GM21360 (cell line): ENCODE measurements at regions not wholly inside any gene's neighbourhood (a gene's known extent, or its start where the extent isn't known, plus 50 kb on each side); places are given as distances from the start of the nearest gene placed in this dataset.
A peak's percentile ranks its signal among the peaks of the same experiment; 100 is the strongest.

Experiments
- ATAC-seq: cut with Tn5 transposase; IDR thresholded peaks from one replicate; pipeline ENCODE4 v1.9.1; 2021; ENCODE audit warnings: mild to moderate bottlenecking, moderate library complexity; ENCODE audit not compliant: unreplicated experiment

DNA sequence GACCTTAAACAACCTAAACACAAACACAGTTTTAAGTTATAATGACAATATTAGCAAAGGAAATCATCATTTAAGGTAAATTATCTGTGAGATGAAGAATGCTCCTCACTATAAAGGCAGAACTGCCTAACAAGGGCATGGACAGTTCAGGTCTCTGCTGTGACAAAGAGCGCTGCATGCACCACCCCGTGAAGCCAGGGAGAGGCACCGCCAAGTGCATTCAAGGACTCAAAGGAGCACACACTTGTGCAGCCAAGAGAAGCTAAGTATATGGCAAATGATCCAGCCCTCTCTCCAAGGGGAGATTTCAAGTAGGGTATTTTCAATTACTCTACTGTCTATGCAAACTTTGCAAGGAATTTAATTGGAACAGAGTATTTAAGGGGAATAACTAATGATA is 126.0 kb downstream of the RAP2A start:
- no peak for ATAC-seq

DNA sequence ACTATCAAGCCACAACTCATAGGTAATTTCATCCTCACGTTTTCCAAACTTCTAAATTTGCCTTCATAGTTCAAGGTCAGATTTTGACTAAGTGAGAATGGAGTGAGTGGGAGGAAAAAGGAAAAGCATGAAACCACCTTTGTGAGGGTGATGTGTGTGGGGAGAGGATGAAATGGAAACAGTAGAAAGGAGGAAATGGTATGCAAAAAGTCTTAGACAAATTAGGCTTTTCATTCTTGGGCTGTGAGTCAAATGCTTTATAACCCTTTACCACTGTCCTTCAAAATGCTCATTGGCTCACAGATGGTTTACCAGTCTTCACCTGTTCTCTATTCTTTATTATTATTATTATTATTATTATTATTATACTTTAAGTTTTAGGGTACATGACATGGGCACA is 127.2 kb downstream of the RAP2A start:
- ATAC-seq: peak; percentile 49

DNA sequence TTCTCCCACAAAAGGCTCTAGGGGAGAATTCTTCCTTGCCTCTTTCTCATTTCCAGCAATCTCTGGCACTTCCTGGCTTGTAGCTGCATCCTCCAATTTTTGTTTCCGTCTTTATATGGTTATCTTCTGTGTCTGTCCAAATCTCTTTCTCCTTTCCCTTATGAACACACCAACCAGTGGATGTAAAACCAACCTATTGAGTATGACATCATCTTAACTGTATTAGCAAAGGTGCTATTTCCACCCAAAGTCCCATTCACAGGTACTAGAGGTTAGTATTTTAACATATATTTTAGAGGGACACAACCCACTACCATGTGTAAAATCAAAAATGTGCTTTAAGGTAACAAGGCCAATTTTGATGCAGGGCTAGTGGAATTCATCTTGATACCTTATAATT is 129.0 kb downstream of the RAP2A start:
- no peak for ATAC-seq

DNA sequence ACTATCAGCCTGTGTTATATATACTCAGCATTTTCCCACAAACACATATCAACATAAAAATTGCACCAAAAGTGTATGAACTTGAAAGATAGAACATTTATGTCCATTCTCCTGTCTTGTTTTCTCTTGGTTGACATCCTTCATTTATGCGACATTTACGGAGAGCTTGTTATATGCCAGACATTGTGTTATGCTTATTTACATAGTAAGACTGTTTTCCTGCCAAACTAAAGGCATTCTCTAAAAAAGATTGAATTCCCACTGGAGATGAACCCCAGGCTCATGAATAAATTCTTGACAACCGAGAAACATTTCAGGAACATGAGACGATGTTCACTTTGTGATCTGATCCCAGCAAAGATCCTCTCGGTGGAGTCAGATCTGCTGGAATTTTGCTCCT is 131.0 kb downstream of the RAP2A start:
- ATAC-seq: no peak

DNA sequence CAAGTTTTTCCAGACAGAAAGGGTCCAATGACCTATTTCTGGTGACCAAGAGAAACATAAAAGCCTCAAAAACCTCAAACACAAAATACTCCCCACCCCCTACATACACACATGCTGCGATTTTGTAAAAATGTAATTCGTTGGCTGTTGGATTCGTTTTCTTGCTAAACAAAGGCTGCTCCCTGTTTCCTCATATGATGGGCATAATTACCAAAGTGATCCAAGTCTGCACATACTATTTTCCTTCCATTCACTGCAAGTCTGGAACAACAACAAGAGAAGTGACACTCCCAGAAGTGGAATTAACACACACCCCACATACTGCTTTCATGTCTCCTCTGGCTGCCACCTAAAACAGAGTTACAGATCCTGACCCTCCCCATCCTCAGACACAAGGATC is 131.9 kb downstream of the RAP2A start:
- no peak for ATAC-seq

DNA sequence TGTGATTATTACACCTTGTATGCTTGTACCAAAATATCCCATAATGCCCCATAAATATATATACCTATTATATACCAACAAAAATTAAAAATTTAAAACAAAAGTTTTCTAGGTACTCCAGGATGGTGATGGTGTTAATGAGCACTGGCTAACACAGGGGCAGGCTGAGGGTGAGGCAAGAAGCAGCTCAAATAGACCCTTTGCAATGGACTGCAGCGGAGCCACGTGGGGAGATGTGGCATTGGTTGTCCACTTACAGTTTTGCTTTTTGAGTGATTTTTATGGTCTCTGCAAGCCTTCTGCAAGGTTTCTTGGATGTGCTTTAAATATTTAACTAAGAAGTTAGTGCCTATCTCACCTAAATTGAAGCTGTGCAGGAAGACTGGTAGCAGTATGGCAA is 132.9 kb downstream of the RAP2A start:
- no peak for ATAC-seq

DNA sequence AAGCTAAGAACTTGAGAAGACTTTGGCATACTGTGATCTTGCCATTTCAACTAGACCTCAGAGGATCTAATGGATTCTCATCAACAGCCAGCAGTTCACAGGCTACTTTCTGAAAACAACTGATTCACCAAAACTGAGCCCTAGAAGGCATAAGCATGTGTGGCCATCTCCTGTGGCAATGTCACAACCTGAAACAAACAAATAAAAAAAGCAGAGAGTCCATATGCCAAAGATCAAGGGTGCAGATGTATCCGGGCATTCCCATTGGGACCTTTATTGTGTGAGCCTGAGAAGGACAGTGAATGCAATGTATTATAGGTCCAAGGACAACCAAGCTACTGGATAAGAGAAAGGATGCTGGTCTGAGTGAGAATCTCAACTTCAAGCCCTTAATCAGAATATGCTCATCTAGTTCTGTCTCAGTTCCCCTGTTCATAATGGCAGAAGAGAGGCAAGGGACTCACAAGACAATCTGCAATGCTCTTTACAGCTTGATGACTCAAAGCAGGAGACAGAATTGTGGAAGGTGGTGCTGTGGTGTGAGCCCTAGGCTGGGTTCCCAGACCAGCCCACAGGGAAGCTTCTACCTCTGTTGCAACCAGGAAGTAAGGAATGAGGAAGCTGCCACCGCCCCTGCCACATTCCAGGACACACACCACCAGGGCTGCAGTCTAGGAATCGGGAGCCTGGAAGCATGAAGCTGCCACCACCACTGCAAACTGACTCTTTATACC is 133.7 kb downstream of the RAP2A start:
- peak; percentile 99 for ATAC-seq

DNA sequence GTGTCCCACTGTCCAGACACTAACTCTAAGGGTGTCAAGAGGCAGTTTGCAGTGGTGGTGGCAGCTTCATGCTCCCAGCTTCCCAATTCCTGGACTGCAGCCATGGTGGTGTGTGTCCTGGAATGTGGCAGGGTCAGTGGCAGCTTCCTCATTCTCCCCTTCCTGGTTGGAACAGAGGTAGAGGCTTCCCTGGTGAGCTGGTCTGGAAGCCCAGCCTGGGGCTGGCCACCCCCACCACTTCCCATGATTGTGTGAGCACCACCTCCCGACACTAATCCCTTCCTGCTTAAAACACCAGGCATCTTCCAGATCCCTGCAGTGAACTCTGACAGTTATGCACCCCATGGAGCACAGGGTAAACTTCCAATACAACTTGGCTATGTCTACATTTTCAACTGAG is 134.9 kb downstream of the RAP2A start:
- ATAC-seq: no peak

DNA sequence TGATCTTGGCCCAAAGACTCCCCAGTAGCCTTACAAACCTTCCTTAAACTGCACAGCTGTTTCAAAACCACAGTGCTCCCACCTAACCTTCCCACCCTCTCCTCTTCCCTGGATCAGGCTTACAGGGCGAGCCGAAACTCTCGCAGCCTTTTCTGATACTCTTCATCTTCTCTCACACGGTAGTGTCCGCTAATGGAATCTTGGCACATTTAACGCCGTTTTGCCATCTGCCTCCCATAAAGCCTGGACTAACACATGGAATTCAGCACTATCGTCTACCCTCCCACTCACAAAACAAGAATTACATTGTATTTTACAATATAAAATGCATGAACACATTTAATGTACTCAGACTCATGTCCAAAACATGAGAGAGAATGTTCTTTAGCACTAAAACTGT is 135.9 kb downstream of the RAP2A start:
- no peak for ATAC-seq

DNA sequence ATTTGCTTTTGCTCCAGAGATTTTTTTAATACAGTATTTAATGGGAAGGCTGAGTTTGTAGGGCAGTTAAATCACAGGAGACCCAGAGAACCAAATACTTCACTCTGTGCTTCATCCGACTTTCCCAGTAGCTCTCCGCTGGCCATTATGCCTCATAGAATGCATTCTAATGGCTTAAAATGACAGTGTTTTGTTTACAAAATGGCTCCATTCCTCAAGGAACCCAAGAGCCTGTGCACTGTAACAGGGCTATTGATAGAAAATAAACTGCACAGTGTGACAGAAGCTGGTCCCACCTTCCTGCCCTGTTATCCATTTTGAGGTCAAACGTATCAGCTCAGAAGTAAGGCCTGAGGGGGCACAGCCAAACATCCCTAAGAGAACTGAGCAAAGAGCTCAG is 136.5 kb downstream of the RAP2A start:
- no peak for ATAC-seq

DNA sequence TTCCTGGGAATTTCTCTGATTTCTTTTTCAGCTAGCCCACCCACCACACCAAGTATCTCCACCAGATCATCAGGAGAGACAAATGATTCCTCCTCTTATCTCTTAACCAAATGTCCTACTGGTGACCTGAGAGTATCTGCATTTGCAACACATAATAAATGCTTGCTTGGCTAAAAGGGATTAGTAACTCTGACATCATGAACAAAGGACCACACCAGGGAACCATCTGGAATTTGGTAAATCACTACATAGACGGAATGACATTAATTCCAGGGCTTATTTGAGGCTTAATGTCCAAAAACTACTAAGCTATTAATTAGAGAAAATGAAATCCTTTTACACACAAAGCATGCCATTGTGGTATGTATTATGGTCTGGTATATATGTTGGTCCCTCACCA is 139.0 kb downstream of the RAP2A start:
- ATAC-seq: no peak

DNA sequence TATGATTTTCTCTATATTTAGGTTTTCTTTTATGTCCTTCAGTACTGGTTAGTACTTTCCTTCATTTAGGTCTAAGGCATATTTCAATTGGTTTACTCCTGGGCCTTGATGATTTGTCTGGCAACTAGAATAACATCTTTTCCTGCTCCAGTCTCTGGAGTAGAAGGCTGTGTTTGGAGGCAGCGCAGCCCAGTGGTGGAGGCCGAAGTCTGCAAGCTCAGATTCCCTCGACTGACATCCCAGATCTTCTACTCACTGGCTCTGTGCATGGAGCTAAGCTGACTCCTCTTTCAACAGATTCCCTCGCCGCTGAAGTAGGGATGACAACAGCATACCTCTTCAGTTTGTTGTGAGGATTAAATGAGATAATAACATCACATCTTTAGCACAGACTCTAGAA is 141.0 kb downstream of the RAP2A start:
- no peak for ATAC-seq

DNA sequence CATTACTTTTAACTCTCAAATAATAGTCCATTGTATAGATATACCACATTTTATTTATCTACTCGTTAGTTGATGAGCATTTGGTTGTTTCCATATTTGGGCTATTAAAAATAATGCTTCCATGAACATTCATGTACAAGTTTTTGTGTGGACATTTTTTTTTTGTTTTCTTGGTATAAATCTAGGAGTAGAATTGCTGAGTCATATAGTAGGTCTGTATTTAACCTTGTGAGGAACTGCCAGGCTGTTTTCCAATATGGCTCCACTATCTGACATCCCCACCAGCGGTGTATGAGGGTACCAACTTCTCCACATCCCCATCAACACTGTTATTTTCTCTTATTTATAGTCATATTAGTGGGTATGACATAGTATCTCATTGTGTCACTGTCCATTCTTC is 143.1 kb downstream of the RAP2A start:
- no peak for ATAC-seq

DNA sequence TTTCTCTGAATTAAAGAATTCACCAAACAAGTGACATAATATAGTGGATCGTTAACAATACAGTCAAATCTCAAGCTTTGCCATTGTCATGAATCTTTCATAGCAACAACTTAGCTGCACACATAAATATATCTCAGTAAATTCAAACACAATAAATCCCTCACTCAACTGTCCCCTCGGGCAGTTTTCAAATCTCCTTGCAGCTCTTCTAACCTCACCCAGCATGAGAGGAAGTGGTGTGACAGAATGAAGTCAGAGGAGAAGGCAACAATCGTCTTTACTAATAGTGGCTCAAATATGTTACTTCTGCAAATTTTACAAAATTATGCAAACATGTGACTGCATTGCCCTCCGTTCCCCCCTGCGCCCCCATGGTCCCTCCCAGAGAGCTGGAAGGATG is 148.2 kb downstream of the RAP2A start:
- ATAC-seq: no peak

DNA sequence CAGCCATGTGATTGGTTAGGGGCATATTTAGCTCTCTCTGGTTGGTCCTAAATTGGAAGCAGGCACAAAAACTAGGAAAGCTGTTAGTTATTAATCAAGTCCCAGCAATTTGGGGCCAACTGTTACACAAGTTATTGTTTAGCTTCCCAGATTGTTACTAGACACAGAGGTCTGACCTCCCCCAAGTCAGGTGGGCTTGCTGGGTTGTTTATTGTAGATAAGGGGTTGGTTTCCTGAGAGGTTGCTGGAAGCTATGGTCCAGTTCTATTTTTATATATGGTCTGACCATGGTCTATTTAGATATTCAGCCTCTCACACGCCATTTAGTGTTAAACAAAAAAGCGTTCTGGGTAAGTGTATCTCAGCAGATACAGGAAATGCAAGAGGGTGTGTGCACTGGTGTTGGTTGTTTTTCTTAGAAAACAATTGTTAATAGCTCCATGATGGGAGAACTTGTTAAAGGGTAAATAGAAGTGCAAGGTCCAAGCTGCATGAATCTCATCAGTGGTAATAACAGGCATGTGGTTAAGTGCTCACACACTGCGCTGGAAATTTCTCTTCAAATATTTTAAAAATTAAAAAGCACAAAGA is 150.0 kb downstream of the RAP2A start:
- no peak for ATAC-seq

DNA sequence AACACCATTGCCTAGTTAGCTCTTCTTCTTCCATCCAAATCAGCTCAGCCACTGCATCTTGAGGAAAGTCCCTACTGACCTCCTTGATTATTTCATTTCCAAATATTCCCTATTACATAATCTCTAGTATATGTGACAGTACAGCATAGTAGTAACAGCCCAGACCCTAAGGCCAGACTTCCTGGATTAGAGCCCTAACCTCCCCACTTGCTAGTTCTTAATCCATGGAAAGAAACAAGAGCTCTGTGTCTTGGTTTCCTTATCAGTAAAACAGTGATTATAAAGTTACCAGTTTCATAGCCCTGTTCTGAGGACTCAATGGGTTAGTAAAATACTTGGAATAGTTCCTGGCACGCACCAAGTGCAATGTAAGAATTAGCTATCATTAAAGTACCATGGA is 153.0 kb downstream of the RAP2A start:
- no peak for ATAC-seq

DNA sequence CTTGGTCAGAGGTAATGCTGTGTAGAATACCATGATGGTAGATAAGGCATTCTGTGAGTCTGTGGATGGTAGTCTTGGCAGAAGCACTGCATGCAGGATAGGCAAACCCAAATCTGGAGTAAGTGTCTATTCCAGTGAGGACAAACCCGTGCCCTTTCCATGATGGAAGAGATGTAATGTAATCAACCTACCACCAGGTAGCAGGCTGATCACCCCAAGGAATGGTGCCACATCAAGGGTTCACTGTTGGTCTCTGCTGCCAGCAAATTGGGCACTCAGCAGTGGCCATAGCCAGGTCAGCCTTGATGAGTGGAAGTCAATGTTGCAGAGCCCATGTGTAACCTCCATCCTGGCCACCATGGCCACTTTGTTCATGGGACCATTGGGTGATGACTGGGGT is 155.0 kb downstream of the RAP2A start:
- no peak for ATAC-seq

DNA sequence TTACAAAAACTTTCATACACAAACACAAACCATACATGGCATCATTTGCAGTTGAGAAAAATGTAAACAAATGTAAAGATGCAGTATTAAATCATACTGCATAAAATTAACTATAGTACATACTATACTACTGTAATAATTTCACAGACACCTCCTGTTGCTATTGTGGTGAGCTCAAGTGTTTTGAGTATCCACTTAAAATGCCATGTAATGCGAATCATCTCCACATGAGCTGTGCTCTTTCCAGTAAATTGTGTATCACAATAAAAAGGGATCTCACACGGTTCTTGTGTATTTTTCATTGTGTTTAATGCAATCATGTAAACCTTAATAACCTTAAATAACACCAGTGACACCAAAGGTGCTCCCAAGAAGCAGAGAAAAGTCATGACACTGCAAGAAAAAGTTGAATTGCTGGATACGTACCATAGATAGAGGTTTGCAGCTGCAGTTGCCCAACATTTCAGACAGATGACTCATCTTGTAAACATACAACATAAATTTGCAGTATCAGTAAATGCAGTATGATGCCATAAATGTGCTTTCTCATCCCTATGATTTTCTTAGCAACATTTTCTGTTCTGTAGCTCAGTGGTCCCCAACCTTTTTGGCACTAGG is 166.6 kb downstream of the RAP2A start:
- ATAC-seq: no peak

DNA sequence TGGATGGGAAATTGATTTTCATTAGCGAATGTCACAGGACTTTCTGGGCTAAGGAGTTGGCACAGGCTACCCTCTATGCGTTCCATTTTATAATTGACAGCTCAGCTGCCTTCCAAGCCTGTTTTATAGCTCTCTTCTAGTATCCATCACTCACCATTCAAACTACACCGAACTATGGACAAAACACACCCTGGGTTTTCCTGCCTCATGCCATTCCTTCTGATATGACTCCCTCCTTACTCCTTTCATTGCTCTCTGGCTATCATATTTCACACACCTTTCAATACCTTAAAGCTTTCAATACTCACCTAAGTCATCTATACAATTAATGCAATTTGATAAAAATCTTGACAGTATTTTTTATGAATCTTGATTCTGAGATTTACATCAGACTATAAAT is 181.3 kb downstream of the RAP2A start:
- no peak for ATAC-seq

DNA sequence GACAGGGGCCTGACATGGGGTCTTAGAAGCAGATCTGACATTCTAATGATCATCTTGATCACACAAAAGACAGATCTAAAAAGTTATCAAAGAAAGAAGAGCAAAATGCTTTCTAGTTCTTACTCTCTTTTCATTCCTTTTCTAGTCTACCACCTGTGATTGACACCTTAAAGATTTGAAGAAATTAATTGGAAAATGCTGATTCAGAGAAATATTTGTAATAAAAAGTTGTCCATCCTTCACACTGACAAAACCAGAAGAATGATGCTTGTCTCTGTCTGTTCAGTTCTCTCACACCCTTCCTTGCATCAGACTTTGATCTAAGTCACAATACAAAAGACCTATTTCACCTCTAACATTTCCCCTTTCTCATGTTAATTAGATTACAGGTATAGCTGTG is 182.4 kb downstream of the RAP2A start:
- ATAC-seq: no peak

DNA sequence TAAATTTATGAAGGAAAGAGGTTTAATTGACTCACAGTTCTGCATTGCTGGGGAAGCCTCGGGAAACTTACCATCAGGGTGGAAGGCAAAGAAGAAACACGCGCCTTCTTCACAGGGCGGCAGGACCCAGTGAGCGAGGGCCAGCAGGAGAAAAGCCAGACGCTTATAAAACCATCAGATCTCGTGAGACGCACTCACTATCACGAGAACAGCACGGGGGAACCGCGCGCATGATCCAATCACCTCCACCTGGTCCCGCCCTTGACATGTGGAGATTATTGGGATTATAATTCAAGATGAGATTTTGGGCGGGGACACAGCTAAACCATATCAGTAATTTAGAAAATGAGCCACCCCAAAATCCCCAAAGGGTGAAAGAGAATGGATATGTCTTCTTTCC is 187.1 kb downstream of the RAP2A start:
- no peak for ATAC-seq

DNA sequence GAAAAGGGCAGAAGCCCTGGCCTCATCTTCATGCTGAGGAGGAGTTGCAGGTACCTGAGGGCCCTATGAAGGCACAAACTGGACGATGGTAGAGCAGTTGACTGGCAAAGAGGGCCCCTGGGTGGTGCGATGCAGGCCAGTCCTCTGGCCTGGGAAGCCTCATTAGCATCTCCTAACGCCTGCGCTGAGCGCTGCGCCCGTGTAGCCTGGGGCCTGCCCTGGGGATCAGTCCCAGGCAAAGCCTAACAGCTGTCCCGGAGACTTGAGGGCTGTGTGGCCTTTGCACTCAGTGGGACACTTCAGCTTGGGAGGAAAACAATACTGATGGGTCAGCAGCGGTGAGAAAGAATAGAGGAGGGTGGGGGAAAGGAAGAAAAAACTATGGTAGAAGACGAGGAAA is 187.7 kb downstream of the RAP2A start:
- ATAC-seq: no peak

DNA sequence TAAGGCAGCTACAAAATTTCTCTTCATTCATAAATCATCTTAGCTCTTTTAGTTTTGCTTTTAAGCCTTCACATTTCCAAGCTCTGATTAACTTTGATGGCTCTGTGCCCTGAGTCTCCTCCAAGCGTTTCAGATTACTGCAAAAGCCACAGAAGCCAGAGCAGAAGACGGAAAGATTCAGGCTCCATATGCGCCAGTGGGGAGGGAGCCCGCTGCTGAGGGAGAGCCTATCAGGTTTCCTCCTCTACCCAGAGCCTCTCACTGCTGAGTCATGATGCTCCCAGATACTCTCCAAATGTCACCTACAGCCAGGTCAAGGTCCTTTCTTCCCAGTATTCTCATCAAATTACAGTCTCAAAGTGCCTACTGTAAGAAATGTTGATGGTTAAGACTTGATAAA is 193.6 kb downstream of the RAP2A start:
- no peak for ATAC-seq
